GM19238 (cell line): ENCODE measurements at regions not wholly inside any gene's neighbourhood (a gene's known extent, or its start where the extent isn't known, plus 50 kb on each side); places are given as distances from the start of the nearest gene placed in this dataset.
"Not testable (repeated sequence)": the region's sequence is repeated elsewhere in the genome, so short reads cannot be mapped to it uniquely, and the experiment has no call there.

ENCODE experiments used
- DNase-seq: peaks from one replicate; pipeline ENCODE4 v3.0.0; 2011; ENCODE audit warnings: low spot score; ENCODE audit not compliant: insufficient read length

DNA sequence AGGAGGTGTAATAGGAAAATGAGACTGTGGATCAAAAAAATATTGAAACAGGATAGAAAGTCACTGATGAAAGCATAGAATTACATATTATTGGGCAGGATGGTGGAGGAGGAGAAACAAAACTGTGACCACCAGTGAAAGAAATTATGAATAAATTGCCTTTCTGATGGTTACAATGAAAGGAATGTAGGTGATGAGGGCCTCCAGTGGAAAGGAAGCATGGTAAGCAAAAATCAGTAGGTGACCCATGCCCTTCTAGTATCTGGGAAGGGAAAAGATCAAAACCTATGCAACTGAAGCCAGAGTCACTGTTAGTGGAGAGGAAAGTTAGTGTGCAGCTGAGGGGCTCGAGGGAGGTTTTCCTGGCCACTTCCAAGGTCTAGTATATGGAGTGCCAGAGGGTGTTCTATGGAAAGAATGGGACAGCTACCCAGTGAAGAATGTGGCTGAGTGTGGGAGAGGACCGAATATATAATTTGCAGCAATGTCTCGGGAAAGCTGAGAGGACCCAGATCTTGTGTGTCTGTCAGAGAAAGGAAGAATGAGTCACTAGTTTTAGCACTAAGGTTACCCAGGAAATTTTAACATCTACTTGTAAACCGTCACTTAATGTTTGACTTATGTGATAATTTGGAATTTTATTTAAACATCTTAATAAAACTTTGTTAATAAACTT, 146.2 kb downstream of the NFKBIZ start:
- DNase-seq = no peak

GRCh38 chr3:101996832-101997231, 147.5 kb downstream of the NFKBIZ start:
- no peak for DNase-seq

- no peak for DNase-seq
Observed at GRCh38 chr3:101998256-101998926, 149.1 kb downstream of the NFKBIZ start.

DNA sequence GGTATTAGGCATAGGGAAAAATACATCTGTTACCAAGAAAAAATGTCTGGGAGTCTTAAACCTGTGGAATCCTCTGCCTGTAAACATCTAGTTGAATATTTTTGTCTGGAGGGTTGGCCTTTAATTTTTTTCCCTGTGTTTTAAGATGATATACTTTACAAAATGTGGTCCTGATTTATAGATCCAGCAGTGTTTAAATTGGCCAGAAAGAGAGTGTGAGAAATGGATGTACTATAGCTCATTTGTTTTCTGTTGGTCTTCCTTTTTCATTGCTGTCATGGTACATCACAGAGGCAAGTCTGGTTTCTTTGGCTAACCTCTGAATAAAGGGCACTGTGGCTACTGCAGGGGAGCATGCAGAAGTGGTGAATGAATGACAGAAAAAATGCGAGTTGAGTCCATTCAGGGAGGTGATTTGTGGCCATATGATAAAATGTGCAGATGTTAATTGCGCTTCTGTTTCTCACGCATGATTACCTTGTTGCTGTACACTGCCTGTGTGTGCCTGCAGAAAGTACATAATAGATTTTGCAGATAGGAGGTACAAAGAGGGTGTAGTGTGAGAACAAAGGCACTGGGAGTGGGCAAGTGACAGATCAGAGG, 150.0 kb downstream of the NFKBIZ start:
- no peak for DNase-seq

GRCh38 chr3:102000620-102001209, 151.4 kb downstream of the NFKBIZ start:
- no peak for DNase-seq

DNA sequence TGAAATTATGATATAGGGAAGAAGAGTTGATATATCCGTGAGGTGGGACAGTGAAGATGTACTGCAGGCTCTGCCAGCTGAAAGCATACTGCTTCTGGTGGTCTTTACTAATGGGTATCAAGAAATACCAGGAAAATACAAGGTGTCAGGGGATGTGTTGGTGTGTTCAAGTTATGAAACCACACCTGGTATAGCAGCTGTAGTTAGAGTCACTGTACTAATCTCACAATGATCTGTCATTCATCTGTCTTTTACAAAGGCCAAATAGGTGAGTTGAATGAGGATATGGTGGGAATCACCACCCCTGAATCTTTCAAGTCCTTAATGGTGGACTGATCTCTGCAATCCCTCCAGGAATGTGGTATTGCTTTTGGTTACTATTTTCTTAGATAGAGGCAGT, 152.7 kb downstream of the NFKBIZ start:
- DNase-seq = no peak

- no peak for DNase-seq
Observed at GRCh38 chr3:102004561-102004960, 155.2 kb downstream of the NFKBIZ start.

GRCh38 chr3:102005551-102005950, 156.2 kb downstream of the NFKBIZ start:
- no peak for DNase-seq

DNA sequence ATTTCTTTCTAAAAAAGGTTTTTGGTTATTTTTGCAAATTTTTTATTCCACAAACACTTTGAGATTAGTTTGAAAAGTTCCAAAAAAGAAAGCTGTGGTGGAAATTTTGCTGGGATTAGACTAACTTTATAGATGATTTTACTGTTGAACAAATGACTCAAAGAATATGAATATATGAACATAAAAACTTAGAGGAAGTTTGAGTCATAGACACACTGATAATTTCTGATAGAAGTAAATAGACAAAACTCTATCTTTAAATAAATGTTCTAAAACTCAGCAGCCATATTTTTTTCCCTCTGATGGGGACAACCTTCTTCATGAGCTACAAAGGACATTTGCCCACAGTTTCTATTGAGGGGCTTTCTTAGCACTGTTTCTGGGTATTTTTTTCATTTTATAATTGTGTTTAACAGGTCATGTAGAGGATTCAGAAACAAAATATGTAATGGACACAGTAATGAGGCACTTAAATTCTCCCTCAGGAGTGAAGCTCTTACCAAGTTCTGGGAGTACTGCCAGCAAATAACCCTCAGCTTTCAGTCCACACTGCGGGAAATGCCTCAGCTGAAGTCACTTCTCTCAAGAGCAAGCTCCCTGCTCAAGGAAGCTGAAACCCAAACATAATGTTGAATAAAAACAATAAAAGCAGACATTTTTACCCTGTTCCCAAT, 157.6 kb downstream of the NFKBIZ start:
- no peak for DNase-seq

GRCh38 chr3:102008436-102008835, 159.1 kb downstream of the NFKBIZ start:
- DNase-seq = not testable (repeated sequence)

GRCh38 chr3:102016417-102016816, 167.1 kb downstream of the NFKBIZ start:
- no peak for DNase-seq

GRCh38 chr3:102017784-102018183, 168.5 kb downstream of the NFKBIZ start:
- DNase-seq = no peak

- DNase-seq = no peak
Observed at GRCh38 chr3:102018551-102018950, 169.2 kb downstream of the NFKBIZ start.

GRCh38 chr3:102020735-102021134, 171.4 kb downstream of the NFKBIZ start:
- no peak for DNase-seq

- no peak for DNase-seq
Observed at GRCh38 chr3:102024270-102024904, 175.1 kb downstream of the NFKBIZ start.

GRCh38 chr3:102025606-102026270, 176.4 kb downstream of the NFKBIZ start:
- no peak for DNase-seq

DNA sequence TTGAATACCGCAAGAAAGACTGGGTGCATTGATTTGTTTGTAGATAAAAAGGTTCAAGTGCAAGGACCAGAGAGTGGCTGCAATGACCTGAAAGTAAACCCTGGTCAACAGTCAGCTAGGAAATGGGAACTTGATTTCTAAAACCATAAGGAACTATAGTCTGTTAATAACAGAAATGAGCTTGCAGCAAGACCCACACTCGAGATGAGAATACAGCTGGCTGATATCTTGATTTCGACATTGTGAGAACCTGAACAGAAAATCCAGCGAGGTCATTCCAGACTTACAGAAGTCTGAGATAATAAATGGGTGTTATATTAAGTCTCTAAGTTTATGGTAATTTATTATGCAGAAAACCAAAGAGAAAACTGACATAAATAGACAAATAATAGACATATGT, 177.3 kb downstream of the NFKBIZ start:
- no peak for DNase-seq

GRCh38 chr3:102030661-102031060, 181.3 kb downstream of the NFKBIZ start:
- DNase-seq = no peak

DNA sequence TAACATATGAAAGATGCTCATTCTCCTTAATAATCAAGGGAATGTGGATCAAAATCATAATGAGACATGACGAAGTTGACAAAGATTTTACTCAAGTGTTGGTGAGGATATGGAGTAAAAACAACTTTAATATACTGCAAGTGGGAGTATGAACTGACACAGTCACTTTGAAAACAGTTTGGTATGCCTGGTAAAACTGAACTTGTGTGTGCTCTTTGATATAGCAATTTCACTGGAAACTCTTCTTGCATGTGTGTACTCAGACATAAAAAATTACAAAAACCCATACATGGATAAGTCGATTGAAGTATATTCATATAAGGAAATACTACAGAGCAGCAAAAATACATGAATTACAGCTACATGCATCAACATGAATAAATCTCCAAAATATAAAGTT, 182.5 kb downstream of the NFKBIZ start:
- no peak for DNase-seq

DNA sequence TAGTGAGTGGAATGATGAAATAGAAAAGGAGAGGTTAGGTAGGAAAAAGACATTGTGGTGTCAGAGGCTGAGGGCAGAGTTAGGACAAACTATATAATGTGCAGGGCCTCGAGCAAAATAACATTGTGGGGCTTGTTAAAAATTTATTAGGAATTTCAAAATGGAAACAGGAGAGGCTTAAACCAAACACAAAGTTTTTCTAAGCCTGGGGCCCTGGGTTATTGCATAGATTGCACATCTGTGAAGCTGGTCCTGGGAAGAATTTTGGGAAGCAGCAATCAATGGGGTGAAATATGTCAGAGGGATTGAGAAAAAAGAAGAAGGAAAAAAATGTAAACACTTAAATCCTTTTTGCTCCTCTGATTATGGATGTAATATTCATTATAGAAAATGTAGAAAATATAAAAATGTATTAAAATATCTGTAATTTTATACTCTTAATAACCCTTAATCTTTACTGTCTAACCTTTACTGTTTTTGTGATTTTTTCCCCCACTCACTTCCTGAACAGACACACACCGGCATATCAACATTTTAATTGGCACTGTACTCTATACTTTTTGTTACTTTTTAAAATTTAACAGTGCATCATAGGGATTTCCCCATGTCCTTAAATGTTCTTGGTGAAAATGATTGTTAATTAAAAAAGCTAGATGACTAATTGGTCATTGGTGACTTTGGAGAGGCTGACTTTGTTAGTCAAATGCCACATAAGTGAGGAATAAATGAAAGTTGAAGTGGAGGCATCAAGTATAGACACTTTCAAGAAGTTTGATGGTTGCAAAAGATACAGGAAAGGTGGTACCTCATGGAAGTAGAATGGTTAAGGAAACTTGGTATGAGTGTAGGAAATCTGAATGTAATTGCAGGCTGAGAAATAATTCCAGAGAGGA, 183.4 kb downstream of the NFKBIZ start:
- no peak for DNase-seq
